ENCODE measurements at regions not wholly inside any gene's neighbourhood (a gene's known extent, or its start where the extent isn't known, plus 50 kb on each side); places are given as distances from the start of the nearest gene placed in this dataset.

GRCh38 chr9:11794984-11795383, 898.2 kb upstream of the TYRP1 start:
- no peak for TF ChIP-seq GATA3 (IDR thresholded peaks at IDR 0.05; ENCODE audit: low read depth, low read length)
- no peak for TF ChIP-seq GATA2 (IDR thresholded peaks at IDR 0.05; ENCODE audit: low read depth, low read length)
